ENCODE measurements at regions not wholly inside any gene's neighbourhood (a gene's known extent, or its start where the extent isn't known, plus 50 kb on each side); places are given as distances from the start of the nearest gene placed in this dataset.

GRCh38 chrX:22343192-22343591, 70.5 kb downstream of the CBLL2 start:
- Histone ChIP-seq H3K4me3 (ENCODE audit: severe bottlenecking) (no peak overlapping the region), H3K27me3 (ENCODE audit: insufficient read depth, poor library complexity, severe bottlenecking) (no peaks in the 10 kb centered on the region), H3K27ac (ENCODE audit: poor library complexity, severe bottlenecking) (no peak overlapping the region), H3K4me1 (ENCODE audit: insufficient read depth, poor library complexity, severe bottlenecking) (no peaks in the 10 kb centered on the region), H3K36me3 (ENCODE audit: low read depth) (no peaks in the 10 kb centered on the region), H3K9me3 (ENCODE audit: severe bottlenecking) (no peaks in the 10 kb centered on the region)
- ATAC-seq (ENCODE audit: low read depth) (no peak), DNase-seq (ENCODE audit: low spot score) (no peak)
- TF ChIP-seq, protein P1, sequence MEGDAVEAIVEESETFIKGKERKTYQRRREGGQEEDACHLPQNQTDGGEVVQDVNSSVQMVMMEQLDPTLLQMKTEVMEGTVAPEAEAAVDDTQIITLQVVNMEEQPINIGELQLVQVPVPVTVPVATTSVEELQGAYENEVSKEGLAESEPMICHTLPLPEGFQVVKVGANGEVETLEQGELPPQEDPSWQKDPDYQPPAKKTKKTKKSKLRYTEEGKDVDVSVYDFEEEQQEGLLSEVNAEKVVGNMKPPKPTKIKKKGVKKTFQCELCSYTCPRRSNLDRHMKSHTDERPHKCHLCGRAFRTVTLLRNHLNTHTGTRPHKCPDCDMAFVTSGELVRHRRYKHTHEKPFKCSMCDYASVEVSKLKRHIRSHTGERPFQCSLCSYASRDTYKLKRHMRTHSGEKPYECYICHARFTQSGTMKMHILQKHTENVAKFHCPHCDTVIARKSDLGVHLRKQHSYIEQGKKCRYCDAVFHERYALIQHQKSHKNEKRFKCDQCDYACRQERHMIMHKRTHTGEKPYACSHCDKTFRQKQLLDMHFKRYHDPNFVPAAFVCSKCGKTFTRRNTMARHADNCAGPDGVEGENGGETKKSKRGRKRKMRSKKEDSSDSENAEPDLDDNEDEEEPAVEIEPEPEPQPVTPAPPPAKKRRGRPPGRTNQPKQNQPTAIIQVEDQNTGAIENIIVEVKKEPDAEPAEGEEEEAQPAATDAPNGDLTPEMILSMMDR (IDR thresholded peaks at IDR 0.05; ENCODE audit: poor library complexity, severe bottlenecking), result no peak

DNA sequence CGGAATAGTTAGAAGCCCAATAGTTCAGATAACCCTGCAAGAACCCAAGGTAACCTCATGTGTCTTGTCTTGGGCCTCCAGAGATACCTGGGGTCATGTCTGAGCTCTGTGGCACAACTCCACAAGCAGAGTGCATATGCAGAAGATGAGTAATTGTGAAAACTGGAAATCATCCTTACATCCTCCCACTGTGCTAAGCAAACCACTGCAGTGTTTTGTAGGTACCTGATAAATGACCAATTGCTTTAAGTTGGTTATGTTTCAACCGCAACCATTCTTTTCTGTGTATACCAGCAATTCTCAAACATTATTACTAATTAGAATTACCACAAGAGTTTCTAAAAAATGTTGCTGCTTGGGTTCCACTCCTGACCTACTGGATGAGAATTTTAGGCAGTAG, 73.2 kb downstream of the CBLL2 start:
- H3K4me3 ChIP-seq (ENCODE audit: severe bottlenecking), result no peak overlapping the region
- ATAC-seq (ENCODE audit: low read depth), result no peak
- DNase-seq (ENCODE audit: low spot score), result no peak
- TF ChIP-seq, protein P1 (IDR thresholded peaks at IDR 0.05; ENCODE audit: poor library complexity, severe bottlenecking), result no peak
- H3K9me3 ChIP-seq (ENCODE audit: severe bottlenecking), result no peaks in the 10 kb centered on the region
- no peaks in the 10 kb centered on the region for H3K27me3 ChIP-seq (ENCODE audit: insufficient read depth, poor library complexity, severe bottlenecking)
- H3K27ac ChIP-seq (ENCODE audit: poor library complexity, severe bottlenecking), result no peak overlapping the region
- H3K4me1 ChIP-seq (ENCODE audit: insufficient read depth, poor library complexity, severe bottlenecking), result no peaks in the 10 kb centered on the region
- no peaks in the 10 kb centered on the region for H3K36me3 ChIP-seq (ENCODE audit: low read depth)

- Histone ChIP-seq H3K27me3 (ENCODE audit: insufficient read depth, poor library complexity, severe bottlenecking) (no peaks in the 10 kb centered on the region), H3K4me1 (ENCODE audit: insufficient read depth, poor library complexity, severe bottlenecking) (no peaks in the 10 kb centered on the region), H3K36me3 (ENCODE audit: low read depth) (no peaks in the 10 kb centered on the region), H3K27ac (ENCODE audit: poor library complexity, severe bottlenecking) (no peak overlapping the region), H3K9me3 (ENCODE audit: severe bottlenecking) (no peaks in the 10 kb centered on the region), H3K4me3 (ENCODE audit: severe bottlenecking) (no peak overlapping the region)
- TF ChIP-seq, protein P1 (IDR thresholded peaks at IDR 0.05; ENCODE audit: poor library complexity, severe bottlenecking), result no peak
- DNase-seq (ENCODE audit: low spot score) (no peak), ATAC-seq (ENCODE audit: low read depth) (no peak)
Measured at GRCh38 chrX:22347491-22347890, 74.8 kb downstream of the CBLL2 start.

GRCh38 chrX:22349116-22349515, 76.4 kb downstream of the CBLL2 start:
- DNase-seq (ENCODE audit: low spot score) (no peak), ATAC-seq (ENCODE audit: low read depth) (no peak)
- TF ChIP-seq, protein P1 (IDR thresholded peaks at IDR 0.05; ENCODE audit: poor library complexity, severe bottlenecking), result no peak
- Histone ChIP-seq H3K27me3 (ENCODE audit: insufficient read depth, poor library complexity, severe bottlenecking) (no peaks in the 10 kb centered on the region), H3K27ac (ENCODE audit: poor library complexity, severe bottlenecking) (no peak overlapping the region), H3K36me3 (ENCODE audit: low read depth) (no peaks in the 10 kb centered on the region), H3K9me3 (ENCODE audit: severe bottlenecking) (no peaks in the 10 kb centered on the region), H3K4me3 (ENCODE audit: severe bottlenecking) (no peak overlapping the region), H3K4me1 (ENCODE audit: insufficient read depth, poor library complexity, severe bottlenecking) (no peaks in the 10 kb centered on the region)

- ATAC-seq (ENCODE audit: low read depth), result no peak
- H3K36me3 ChIP-seq (ENCODE audit: low read depth), result no peaks in the 10 kb centered on the region
- no peaks in the 10 kb centered on the region for H3K27me3 ChIP-seq (ENCODE audit: insufficient read depth, poor library complexity, severe bottlenecking)
- no peaks in the 10 kb centered on the region for H3K4me1 ChIP-seq (ENCODE audit: insufficient read depth, poor library complexity, severe bottlenecking)
- no peak for DNase-seq (ENCODE audit: low spot score)
- no peak overlapping the region for H3K4me3 ChIP-seq (ENCODE audit: severe bottlenecking)
- no peaks in the 10 kb centered on the region for H3K9me3 ChIP-seq (ENCODE audit: severe bottlenecking)
- H3K27ac ChIP-seq (ENCODE audit: poor library complexity, severe bottlenecking), result no peak overlapping the region
- TF ChIP-seq, protein P1 (IDR thresholded peaks at IDR 0.05; ENCODE audit: poor library complexity, severe bottlenecking), result no peak
Measured at GRCh38 chrX:22351076-22351475, 78.4 kb downstream of the CBLL2 start.
